ENCODE measurements at regions not wholly inside any gene's neighbourhood (a gene's known extent, or its start where the extent isn't known, plus 50 kb on each side); places are given as distances from the start of the nearest gene placed in this dataset.

GRCh38 chr5:96049398-96050272 lies 88.0 kb upstream of the ELL2 start:
- H3K9me3 Mint-ChIP-seq (ENCODE audit: low read depth) = peaks cover 3% of the 10 kb centered on the region
- H3K4me1 Mint-ChIP-seq (ENCODE audit: low read depth) = peaks cover 22% of the 10 kb centered on the region
- H3K27me3 Mint-ChIP-seq (ENCODE audit: low read depth) = no peaks in the 10 kb centered on the region
- no peak for TF ChIP-seq CTCF (IDR thresholded peaks at IDR 0.05)
- H3K4me3 Mint-ChIP-seq (ENCODE audit: unreplicated experiment) = no peak overlapping the region
- peaks cover 2% of the 10 kb centered on the region for H3K36me3 Mint-ChIP-seq (ENCODE audit: low read depth)
- H3K27ac Mint-ChIP-seq (ENCODE audit: unreplicated experiment) = no peak overlapping the region
- DNase-seq (ENCODE audit: low spot score) = no peak

GRCh38 chr5:96048763-96049162 lies 87.1 kb upstream of the ELL2 start:
- H3K27ac Mint-ChIP-seq (ENCODE audit: unreplicated experiment) = no peak overlapping the region
- H3K27me3 Mint-ChIP-seq (ENCODE audit: low read depth) = no peaks in the 10 kb centered on the region
- peaks cover 20% of the 10 kb centered on the region for H3K4me1 Mint-ChIP-seq (ENCODE audit: low read depth)
- peaks cover 2% of the 10 kb centered on the region for H3K36me3 Mint-ChIP-seq (ENCODE audit: low read depth)
- peaks cover 3% of the 10 kb centered on the region for H3K9me3 Mint-ChIP-seq (ENCODE audit: low read depth)
- no peak overlapping the region for H3K4me3 Mint-ChIP-seq (ENCODE audit: unreplicated experiment)
- DNase-seq (ENCODE audit: low spot score) = no peak
- no peak for TF ChIP-seq CTCF (IDR thresholded peaks at IDR 0.05)

- Mint-ChIP-seq H3K9me3 (ENCODE audit: low read depth) (no peaks in the 10 kb centered on the region), H3K4me1 (ENCODE audit: low read depth) (peaks cover 4% of the 10 kb centered on the region), H3K36me3 (ENCODE audit: low read depth) (no peaks in the 10 kb centered on the region), H3K4me3 (ENCODE audit: unreplicated experiment) (no peak overlapping the region), H3K27ac (ENCODE audit: unreplicated experiment) (no peak overlapping the region), H3K27me3 (ENCODE audit: low read depth) (no peaks in the 10 kb centered on the region)
- no peak for DNase-seq (ENCODE audit: low spot score)
- TF ChIP-seq CTCF (IDR thresholded peaks at IDR 0.05) = no peak
These were observed 84.2 kb upstream of the ELL2 start for GRCh38 chr5:96045888-96046287.

GRCh38 chr5:96043446-96043845 lies 81.8 kb upstream of the ELL2 start:
- no peak overlapping the region for H3K27ac Mint-ChIP-seq (ENCODE audit: unreplicated experiment)
- H3K36me3 Mint-ChIP-seq (ENCODE audit: low read depth) = no peaks in the 10 kb centered on the region
- H3K4me1 Mint-ChIP-seq (ENCODE audit: low read depth) = peaks cover 3% of the 10 kb centered on the region
- DNase-seq (ENCODE audit: low spot score) = no peak
- no peaks in the 10 kb centered on the region for H3K27me3 Mint-ChIP-seq (ENCODE audit: low read depth)
- peaks cover 9% of the 10 kb centered on the region for H3K9me3 Mint-ChIP-seq (ENCODE audit: low read depth)
- TF ChIP-seq CTCF (IDR thresholded peaks at IDR 0.05) = no peak
- no peak overlapping the region for H3K4me3 Mint-ChIP-seq (ENCODE audit: unreplicated experiment)

- Mint-ChIP-seq H3K4me1 (ENCODE audit: low read depth) (peaks cover 5% of the 10 kb centered on the region), H3K9me3 (ENCODE audit: low read depth) (peaks cover 26% of the 10 kb centered on the region), H3K36me3 (ENCODE audit: low read depth) (no peaks in the 10 kb centered on the region), H3K27ac (ENCODE audit: unreplicated experiment) (no peak overlapping the region), H3K4me3 (ENCODE audit: unreplicated experiment) (no peak overlapping the region), H3K27me3 (ENCODE audit: low read depth) (no peaks in the 10 kb centered on the region)
- no peak for TF ChIP-seq CTCF (IDR thresholded peaks at IDR 0.05)
- DNase-seq (ENCODE audit: low spot score) = no peak
These were observed 75.5 kb upstream of the ELL2 start for GRCh38 chr5:96037128-96037527.
